DMS 273 (cell line): ENCODE measurements at regions not wholly inside any gene's neighbourhood (a gene's known extent, or its start where the extent isn't known, plus 50 kb on each side); places are given as distances from the start of the nearest gene placed in this dataset.
"Not testable (repeated sequence)": the region's sequence is repeated elsewhere in the genome, so short reads cannot be mapped to it uniquely, and the experiment has no call there.

Experiments
- DNase-seq: peaks from one replicate; lab custom pipeline; 2025; ENCODE audit not compliant: unreplicated experiment; lab: John Stamatoyannopoulos, UW

DNA sequence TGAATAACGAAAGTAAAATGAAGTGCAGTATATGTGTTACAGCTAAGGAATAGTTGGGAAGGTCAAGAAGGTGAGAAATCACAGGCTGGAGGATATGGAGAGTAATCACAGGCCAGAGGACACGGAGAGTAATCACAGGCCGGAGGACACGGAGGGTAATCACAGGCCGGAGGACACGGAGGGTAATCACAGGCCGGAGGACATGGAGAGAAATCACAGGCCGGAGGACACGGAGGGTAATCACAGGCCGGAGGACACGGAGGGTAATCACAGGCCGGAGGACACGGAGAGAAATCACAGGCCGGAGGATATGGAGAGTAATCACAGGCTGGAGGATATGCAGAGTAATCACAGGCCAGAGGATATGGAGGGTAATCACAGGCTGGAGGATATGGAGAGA is 121.8 kb downstream of the BRMS1L start:
- DNase-seq: not testable (repeated sequence)

- DNase-seq: peak; percentile 42
These were observed 118.7 kb downstream of the BRMS1L start for GRCh38 chr14:35944847-35945246.

DNA sequence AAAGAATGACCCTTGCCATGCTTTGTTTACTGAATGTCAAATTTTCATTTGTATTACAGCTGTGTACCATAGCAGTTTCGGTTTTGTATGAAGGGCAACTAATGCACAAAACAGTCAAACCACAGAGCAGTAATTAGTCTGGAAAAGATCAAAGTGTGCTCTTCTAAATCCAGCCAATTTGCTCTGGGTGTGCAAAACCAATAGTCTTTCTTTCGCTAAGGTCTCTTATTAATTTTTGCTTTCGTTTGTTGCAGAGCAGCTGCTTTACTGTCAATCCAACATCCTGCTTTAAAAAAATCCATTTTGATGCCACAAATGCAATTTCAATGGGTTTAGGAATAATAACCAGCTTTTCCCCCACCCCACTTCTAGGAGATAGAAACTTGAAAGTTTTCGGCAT is 114.2 kb downstream of the BRMS1L start:
- DNase-seq: no peak

DNA sequence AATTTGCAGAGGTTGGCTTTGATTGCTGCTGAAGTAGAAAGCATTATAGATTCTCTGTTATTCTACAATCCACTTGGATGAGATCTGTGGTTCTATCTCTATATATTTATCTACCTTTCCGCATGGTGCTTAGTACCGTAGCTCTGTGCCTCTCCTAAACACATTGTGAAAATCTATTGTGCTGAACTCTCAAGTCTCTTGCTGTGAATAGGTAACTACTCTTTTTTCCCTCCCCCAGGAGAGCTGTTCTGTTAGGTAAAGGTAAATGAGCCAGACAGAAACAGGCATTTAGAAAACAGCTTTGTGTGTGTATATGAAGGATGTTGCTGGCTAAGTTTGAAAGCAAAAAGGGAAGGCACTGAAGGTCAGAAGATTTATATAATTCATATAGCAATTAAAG is 112.6 kb downstream of the BRMS1L start:
- no peak for DNase-seq

GRCh38 chr14:35934499-35934898 is 108.4 kb downstream of the BRMS1L start:
- DNase-seq: no peak

- no peak for DNase-seq
These were observed 106.6 kb downstream of the BRMS1L start for GRCh38 chr14:35932659-35933159.

- DNase-seq: no peak
These were observed 106.0 kb downstream of the BRMS1L start for GRCh38 chr14:35932136-35932535.

DNA sequence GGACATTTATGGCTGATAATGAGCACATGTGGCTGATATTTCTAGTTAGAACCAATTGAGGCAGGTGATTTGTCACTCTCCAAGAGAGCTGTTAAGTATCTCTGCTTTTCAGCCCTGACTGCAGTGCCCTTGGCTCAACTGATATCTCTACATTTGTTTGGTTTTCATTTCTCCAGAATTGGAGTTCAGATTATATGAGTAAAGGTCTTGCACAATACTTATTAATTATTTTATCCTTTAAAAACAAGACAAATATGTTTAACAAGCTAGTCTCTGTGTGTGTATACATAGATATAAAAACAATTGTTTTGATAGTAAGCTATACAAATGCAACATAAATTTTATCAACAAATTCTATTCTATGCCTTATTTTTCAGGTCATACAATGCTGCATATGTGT is 105.2 kb downstream of the BRMS1L start:
- no peak for DNase-seq

DNA sequence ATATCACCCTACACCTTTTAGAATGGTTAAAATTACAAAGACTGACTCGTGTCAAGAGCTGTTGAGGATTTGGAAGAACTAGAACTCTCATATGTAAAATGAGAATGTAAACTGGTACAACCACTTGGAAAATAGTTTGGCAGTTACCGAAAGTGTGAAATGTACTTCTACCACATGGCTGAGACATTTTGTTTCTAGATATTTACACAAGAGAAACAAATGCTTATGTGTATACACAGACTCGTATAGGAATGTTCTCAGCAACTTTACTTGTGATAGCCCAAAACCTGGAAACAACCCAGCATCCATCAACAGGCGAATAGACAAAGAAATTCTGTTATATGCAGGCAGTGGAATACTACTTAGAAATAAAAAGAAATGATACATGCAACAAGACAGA is 103.0 kb downstream of the BRMS1L start:
- DNase-seq: no peak

DNA sequence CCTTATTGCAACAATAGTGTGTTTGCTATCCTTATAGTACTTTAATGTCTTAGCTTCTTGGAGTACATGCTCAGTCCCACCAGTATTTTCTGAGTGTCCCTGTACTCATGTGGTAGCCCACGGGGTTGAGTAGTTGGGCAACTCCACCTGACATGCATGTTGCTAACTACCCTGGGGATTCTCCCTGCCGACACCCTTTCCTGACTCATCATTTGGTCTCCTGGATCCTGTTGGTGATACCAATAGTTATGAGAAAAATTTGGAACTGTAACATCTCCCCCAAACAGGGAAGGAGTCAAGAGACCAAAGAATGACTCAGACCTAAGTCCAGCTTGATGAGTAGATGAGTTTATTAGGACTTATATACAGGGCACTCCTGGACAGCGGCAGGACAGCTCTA is 101.6 kb downstream of the BRMS1L start:
- DNase-seq: no peak

DNA sequence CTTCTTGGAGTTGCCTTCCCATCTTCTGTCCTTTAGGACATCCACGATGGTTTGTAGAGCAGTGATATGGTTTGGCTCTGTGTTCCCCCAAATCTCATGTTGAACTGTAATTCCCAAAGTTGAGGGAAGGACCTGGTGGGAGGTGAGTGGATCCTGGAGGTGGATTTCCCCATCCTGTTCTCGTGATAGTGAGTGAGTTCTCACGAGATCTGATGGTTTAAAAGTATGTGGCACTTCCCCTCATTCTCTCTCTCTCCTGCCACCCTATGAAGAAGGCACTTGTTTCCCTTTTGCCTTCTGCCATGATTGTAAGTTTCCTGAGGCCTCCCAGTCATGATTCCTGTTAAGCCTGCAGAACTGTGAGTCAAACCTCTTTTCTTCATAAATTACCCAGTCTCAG is 99.2 kb downstream of the BRMS1L start:
- DNase-seq: no peak

GRCh38 chr14:35922590-35922989 is 96.5 kb downstream of the BRMS1L start:
- not testable (repeated sequence) for DNase-seq

GRCh38 chr14:35921745-35922144 is 95.6 kb downstream of the BRMS1L start:
- no peak for DNase-seq
